ENCODE measurements at regions not wholly inside any gene's neighbourhood (a gene's known extent, or its start where the extent isn't known, plus 50 kb on each side); places are given as distances from the start of the nearest gene placed in this dataset.

DNA sequence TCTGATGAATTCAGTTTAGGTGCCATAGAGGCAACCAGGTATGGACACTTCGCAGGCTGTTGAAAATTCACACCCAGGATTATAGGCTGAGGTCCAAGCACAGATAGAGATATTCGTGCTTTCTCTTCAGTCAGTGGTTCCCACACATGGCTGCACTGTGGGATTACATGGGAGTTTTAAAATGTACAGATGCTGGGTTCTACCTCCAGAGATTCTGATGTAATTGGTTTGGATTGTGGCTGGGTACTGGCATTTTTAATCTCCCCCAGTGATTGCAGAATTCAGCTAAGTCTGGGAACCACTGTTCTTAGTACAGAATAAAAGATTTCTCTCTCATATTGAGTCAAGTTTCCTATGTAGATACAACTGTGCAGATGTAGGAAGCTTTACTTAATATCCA is 91.6 kb downstream of the FOXB1 start:
- no peak for FAIRE-seq

DNA sequence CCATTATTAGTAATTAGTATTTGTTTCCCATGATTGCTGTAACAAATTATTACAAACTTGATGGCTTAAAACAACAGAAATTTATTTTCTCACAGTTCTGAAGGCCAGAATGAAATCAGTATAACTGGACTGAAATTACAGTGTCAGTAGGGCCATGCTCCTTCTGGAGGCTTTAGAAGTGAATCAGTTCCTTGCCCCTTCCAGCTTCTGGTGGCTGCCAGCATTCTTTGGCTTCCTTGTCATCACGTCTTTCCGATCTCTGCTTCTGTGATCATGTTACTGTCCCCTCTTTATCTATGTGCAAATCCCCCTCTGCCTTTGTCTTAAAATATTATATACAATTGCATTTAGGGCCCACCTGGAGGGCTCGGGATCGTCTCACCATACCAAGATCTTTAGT is 92.0 kb downstream of the FOXB1 start:
- no peak for FAIRE-seq

GRCh38 chr15:60101416-60101815 is 97.3 kb downstream of the FOXB1 start:
- no peak for FAIRE-seq

DNA sequence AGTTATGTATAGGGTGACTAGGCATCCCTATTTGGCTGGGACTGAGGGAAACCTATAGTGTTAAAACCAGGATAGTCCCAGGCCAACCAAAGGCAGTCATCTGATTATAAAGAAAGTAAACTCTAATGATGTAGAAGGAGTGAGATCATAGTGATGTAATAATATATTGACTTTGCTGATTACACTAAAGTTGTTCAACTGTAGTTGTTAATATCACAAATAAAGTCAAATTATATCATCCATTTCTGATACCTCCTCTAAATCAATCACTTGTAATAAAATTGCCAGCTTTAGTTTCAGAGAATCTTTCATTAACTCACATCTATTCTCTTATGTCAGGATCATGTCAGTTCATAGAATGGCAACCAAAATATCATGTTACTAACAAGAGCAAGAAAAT is 98.6 kb downstream of the FOXB1 start:
- FAIRE-seq, result no peak

DNA sequence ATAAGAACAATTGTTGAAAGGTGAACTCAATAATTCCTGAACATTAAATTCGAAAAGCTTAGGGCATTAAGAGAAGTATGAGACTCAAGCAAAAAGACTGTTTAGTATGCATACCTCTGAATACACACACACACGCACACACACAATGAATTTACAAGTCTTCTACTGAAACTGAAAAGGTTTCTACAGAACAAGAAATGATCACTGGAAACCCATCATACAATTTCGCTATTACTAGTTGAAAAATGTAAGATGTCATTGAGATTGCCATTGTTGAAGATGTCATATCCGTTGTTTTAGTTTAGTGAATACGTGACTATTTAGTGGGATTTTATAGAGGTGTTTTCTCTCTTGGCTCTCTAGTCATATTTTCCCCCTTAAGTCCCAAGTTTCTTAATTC is 106.8 kb downstream of the FOXB1 start:
- no peak for FAIRE-seq

DNA sequence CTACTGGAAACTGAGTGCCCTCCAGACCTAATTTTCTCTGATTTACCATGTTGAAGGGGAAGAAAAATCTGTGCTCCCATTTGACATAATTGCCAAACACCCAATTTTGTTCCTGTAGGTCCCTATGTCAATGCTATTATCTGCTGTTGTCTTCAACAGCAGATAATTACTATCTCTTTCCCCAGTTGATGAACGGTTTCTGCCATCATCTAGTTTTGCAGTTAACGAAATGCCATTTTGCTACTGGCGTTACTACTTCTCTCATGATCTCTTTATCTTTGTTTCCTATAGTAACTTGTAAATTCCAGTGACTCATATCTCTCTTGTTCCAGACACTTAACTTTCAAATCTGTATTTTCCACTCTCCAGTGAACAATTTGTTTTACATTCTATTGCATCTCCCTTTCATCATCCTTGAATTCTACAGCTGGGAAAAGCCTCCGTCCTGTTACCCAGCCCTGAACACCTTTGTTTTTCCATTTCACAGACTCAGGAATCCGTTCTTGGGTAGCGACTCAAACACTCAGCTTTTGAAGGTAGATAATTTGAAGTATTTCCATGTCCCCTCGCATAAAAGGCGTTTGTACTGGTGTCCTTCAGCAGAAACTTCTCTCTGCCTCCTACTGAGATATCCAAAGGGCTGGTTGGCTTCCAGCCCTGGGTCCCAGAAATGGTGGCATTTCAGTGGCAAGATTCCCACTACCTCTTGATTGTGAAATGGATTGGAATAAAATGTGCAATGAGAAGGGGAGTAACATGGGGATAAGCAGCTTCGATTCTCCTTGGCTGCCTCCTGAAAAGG is 111.7 kb downstream of the FOXB1 start:
- no peak for FAIRE-seq

DNA sequence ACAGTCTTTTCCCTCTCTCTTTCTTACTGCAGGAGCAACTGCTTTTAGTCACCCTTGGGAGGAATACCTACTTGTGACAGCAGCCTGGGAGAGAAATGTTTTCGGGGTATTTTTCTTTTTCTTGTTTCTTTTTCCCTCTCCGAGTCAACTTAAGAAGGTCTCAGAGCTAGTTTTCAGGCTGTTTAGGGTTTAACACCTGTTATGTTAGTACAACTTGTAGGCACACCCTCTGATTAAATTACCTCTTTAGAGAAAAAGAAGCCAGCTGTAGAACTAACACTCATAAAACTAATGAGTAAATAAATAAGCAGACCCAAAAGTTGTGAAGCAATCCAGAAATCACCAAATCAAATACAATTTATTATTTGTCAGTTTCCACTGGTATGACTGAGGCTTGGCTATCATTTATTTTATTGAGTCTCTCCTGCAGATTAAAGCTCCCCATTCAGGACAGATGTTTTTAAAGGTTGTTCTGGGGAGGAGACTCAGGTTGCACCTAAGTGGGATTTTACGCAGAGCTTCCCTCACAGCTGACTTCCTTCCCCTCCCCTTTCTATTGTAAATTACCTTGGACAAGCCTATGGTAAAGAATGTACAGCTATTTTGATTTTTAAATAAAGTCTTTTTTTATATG is 112.5 kb downstream of the FOXB1 start:
- no peak for FAIRE-seq

- FAIRE-seq, result no peak
Measured at GRCh38 chr15:60118146-60118545, 114.0 kb downstream of the FOXB1 start.

- no peak for FAIRE-seq
Measured at GRCh38 chr15:60118626-60119025, 114.5 kb downstream of the FOXB1 start.

- no peak for FAIRE-seq
Measured at GRCh38 chr15:60119101-60119500, 115.0 kb downstream of the FOXB1 start.

DNA sequence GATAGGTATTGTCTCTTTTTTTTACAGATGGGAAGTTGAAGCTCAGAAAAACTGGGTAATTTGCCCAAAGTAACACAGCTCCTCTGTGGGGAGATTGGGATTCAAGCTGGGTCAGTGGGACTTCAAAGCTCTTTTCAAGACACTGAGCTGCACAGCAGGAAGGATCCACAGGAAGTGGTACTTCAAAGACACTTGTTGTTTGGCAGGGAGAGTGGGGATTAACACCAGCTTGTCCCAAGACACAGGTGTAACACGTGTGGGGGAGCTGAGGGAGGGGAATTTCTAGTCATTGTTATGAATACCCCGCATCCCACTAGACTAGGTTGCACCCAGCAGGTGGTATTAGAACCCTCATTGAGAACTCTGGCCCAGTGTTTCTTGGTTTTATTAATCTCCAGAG is 116.0 kb downstream of the FOXB1 start:
- no peak for FAIRE-seq

GRCh38 chr15:60121845-60122244 is 117.7 kb downstream of the FOXB1 start:
- FAIRE-seq, result no peak

DNA sequence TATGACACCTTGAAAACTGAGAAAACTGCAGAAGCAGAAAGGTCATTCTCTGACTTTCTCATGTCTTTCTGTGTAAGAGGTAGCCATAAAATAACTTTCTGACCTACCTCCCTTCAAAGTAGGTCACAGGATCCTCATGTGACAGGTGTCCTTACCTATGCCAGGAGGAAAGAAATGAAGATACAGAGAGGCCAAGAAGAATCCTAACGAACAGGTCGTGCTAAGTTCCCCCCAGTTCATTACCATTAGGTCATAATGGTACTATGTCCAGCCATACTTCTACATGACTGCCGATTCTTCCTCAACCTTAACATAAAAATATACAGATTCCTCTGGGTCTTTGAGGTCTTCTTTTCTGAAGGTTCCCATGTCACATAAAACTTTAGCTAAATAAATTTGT is 118.6 kb downstream of the FOXB1 start:
- FAIRE-seq, result no peak

- FAIRE-seq, result no peak
Measured at GRCh38 chr15:60124460-60125070, 120.5 kb downstream of the FOXB1 start.

- FAIRE-seq, result no peak
Measured at GRCh38 chr15:60125334-60125733, 121.2 kb downstream of the FOXB1 start.

- FAIRE-seq, result no peak
Measured at GRCh38 chr15:60126200-60126599, 122.1 kb downstream of the FOXB1 start.

DNA sequence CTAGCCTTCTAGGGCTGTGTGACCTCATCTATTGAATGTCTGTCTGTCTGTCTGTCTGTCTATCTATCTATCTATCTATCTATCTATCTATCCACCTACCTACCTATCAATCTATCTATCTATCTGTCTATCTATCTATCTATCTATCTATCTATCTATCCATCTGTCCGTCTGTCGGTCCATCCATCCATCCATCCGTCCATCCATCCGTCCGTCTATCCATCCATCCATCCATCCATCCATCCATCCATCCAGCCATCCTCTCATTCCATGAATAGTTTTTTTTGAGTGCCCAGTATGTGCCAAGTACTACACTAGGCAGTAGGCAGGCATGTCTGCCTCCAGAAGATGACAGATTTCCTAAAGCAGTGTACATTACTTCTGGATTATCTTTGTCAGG is 122.5 kb downstream of the FOXB1 start:
- no peak for FAIRE-seq

DNA sequence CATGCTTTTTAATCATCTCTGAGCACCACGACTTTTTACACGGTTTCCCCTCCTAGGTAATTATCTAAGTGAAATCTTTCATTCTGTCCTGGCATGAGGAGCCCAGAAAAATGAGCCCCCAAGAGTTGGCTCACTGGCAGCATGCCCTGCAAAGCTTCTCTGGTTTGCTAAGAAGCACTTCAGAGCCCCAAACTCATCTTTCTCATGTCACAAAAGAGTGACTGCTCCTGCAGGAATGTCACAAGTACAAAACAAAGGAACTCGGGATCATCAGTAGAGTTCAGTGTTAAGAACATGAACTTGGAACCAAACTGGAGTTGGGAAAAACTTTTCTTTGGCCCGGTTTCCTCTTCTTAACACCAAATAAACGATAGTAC is 123.9 kb downstream of the FOXB1 start:
- no peak for FAIRE-seq

DNA sequence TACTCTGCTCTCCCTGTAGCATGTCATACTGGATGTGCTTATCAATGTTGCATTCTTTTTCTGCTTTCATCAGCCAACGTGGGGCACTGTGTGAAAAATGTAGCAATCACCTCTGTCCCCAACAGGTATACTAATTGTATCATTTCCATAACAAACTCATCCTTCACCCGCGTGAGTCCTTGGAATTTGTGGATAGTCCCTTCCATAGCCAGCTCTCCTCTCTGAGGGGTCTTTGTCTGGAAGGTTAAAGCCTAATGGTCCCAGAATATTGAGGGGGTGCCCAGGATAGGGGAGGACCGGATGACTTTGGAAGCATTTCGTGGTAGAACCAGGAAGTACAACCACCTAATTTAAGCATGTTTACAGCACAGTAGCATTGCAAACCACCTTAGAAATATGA is 124.6 kb downstream of the FOXB1 start:
- no peak for FAIRE-seq

DNA sequence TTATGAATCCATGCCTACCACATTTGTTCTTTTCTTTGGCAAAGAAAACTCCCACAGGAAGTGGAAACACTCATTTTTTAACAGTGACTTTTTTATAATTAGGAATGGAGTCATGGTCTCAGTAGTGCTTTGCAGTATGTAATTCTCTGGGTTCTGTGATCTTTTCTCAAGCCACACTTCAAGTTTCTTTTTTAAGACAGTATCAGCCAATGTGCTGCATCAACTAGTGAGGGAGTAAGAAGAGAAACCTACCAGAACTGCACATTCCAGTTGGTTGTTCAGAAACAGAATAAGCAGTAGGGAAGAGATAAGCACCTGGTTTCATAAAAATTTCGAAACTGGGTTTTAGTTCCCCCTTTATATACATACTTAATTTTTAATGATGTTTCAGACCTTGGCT is 126.3 kb downstream of the FOXB1 start:
- FAIRE-seq, result no peak

GRCh38 chr15:60130821-60131220 is 126.7 kb downstream of the FOXB1 start:
- FAIRE-seq, result no peak

DNA sequence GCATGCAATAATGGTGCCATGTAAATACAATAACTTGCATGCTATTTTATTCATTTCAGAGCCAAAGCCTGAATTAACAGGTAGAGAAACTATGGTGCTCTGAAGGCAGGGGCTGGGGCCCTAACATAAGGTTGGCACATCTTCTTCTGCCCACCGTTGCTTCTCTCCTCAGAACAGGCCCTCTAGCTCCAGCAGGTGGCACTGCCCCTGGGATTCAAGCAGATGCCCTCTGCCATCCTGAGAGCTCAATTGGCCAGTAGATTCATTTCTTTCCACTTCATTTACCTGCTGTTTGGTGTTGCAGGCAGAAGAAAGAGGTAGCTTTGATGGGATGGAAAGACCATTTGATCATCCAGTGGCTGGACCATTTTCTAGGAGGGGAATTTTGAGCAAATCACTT is 130.5 kb downstream of the FOXB1 start:
- no peak for FAIRE-seq

GRCh38 chr15:60135961-60136360 is 131.8 kb downstream of the FOXB1 start:
- no peak for FAIRE-seq

GRCh38 chr15:60137711-60138396 is 133.7 kb downstream of the FOXB1 start:
- no peak for FAIRE-seq

Data from G401.6 (cell line).